Neuronal stem cell (in vitro differentiated cells): ENCODE measurements at regions not wholly inside any gene's neighbourhood (a gene's known extent, or its start where the extent isn't known, plus 50 kb on each side); places are given as distances from the start of the nearest gene placed in this dataset.

Source experiments
- DNase-seq: peaks from one replicate; pipeline ENCODE4 v3.0.0-alpha.2; 2013; ENCODE audit warnings: low spot score
- H2AFZ ChIP-seq: one replicate; pipeline ENCODE4 v1.6.1; 2013; ENCODE audit warnings: mild to moderate bottlenecking, low read length, inconsistent platforms
- H2AK5ac ChIP-seq: 2 replicates; pipeline ENCODE4 v1.6.1; 2013; ENCODE audit warnings: low read depth, mild to moderate bottlenecking, inconsistent platforms, low read length, moderate library complexity, mixed read lengths
- H2BK120ac ChIP-seq: 2 replicates; pipeline ENCODE4 v1.6.1; 2013; ENCODE audit warnings: low read depth, mild to moderate bottlenecking, inconsistent platforms, low read length, moderate library complexity, mixed read lengths
- H2BK12ac ChIP-seq: one replicate; pipeline ENCODE4 v1.6.1; 2013; ENCODE audit warnings: low read length, inconsistent platforms
- H2BK15ac ChIP-seq: 2 replicates; pipeline ENCODE4 v1.6.1; 2013; ENCODE audit warnings: mild to moderate bottlenecking, low read length, inconsistent platforms, mixed read lengths
- H2BK5ac ChIP-seq: one replicate; pipeline ENCODE4 v1.6.1; 2013; ENCODE audit warnings: inconsistent platforms, mild to moderate bottlenecking, low read length, moderate library complexity
- H3K14ac ChIP-seq: one replicate; pipeline ENCODE4 v1.6.1; 2013; ENCODE audit warnings: low read length, inconsistent platforms
- H3K18ac ChIP-seq: 2 replicates; pipeline ENCODE4 v1.6.1; 2013; ENCODE audit warnings: low read length, inconsistent platforms
- H3K23ac ChIP-seq: 2 replicates; pipeline ENCODE4 v1.6.1; 2013; ENCODE audit warnings: low read depth, mild to moderate bottlenecking, mixed read lengths, low read length, inconsistent platforms; ENCODE audit not compliant: poor library complexity
- H3K27ac ChIP-seq: replicated peaks from 3 replicates; pipeline ENCODE4 v1.5.1; 2013; ENCODE audit warnings: low read length, inconsistent platforms
- H3K27me3 ChIP-seq, 3 experiments: 2 replicates each; pipeline ENCODE4 v1.6.1; 2013; ENCODE audit warnings: low read length in 3 of 3, mild to moderate bottlenecking in 2 of 3, inconsistent platforms in 1 of 3, low read depth in 1 of 3, mixed read lengths in 1 of 3, moderate library complexity in 1 of 3; ENCODE audit not compliant: control insufficient read depth in 3 of 3, insufficient read depth in 3 of 3
- H3K36me3 ChIP-seq, 2 donors: replicated peaks in 1 of 2; 2 replicates each; pipeline ENCODE4 v1.6.1; 2013; ENCODE audit warnings: low read length in 2 of 2; ENCODE audit not compliant: control insufficient read depth in 2 of 2, insufficient read depth in 2 of 2
- H3K4ac ChIP-seq: 2 replicates; pipeline ENCODE4 v1.6.1; 2013; ENCODE audit warnings: inconsistent platforms, mild to moderate bottlenecking, low read length, moderate library complexity
- H3K4me1 ChIP-seq, 2 donors: 1 replicate in 1 of 2; 2 replicates in 1 of 2; pipeline ENCODE4 v1.6.1; 2013; ENCODE audit warnings: low read length in 2 of 2, low read depth in 1 of 2; ENCODE audit not compliant: control insufficient read depth in 2 of 2, insufficient read depth in 1 of 2
- H3K4me2 ChIP-seq: one replicate; pipeline ENCODE4 v1.6.1; 2013; ENCODE audit warnings: mild to moderate bottlenecking, low read length, inconsistent platforms; ENCODE audit not compliant: insufficient read depth, poor library complexity, severe bottlenecking
- H3K4me3 ChIP-seq, 2 donors: 2 replicates each; pipeline ENCODE4 v1.5.1; 2013; ENCODE audit warnings: low read length in 2 of 2, mild to moderate bottlenecking in 2 of 2, inconsistent platforms in 1 of 2, moderate library complexity in 1 of 2
- H3K79me1 ChIP-seq: one replicate; pipeline ENCODE4 v1.6.1; 2013; ENCODE audit warnings: low read depth, mild to moderate bottlenecking, inconsistent platforms, low read length, moderate library complexity
- H3K9ac ChIP-seq: one replicate; pipeline ENCODE4 v1.6.1; 2013; ENCODE audit warnings: mild to moderate bottlenecking, low read depth, low read length, inconsistent platforms; ENCODE audit not compliant: poor library complexity
- H3K9me3 ChIP-seq, 2 donors: replicated peaks in 1 of 2; 2 replicates each; pipeline versions ENCODE3 to v1.6.1; 2013; ENCODE audit warnings: low read length in 2 of 2, mild to moderate bottlenecking in 2 of 2, inconsistent platforms in 1 of 2, low read depth in 1 of 2, mixed read lengths in 1 of 2, moderate library complexity in 1 of 2; ENCODE audit not compliant: control insufficient read depth in 2 of 2, insufficient read depth in 1 of 2
- H4K8ac ChIP-seq: one replicate; pipeline ENCODE4 v1.6.1; 2013; ENCODE audit warnings: low read depth, mild to moderate bottlenecking, inconsistent platforms, low read length, moderate library complexity
- H4K91ac ChIP-seq: one replicate; pipeline ENCODE4 v1.6.1; 2013; ENCODE audit warnings: low read length, low read depth, mild to moderate bottlenecking, inconsistent platforms; ENCODE audit not compliant: poor library complexity
- whole genome bisulfite sequencing, 2 donors: extraction: QIAGEN DNeasy Blood & Tissue Kit; methylation state at CpG; one replicate each; pipeline ENCODE4 v1.1.7; 2013; ENCODE audit warnings: missing lambda C conversion rate in 2 of 2, mixed read lengths in 1 of 2; ENCODE audit not compliant: insufficient read length in 2 of 2, insufficient replicate concordance in 1 of 2; ENCODE audit errors: extremely low coverage in 2 of 2; 5-methylcytosine and 5-hydroxymethylcytosine counted together

- H4K8ac ChIP-seq: no peak overlapping the region
Observed at GRCh38 chr5:73302797-73303147, 129.8 kb downstream of the TMEM174 start.

GRCh38 chr5:73301208-73301901, 128.4 kb downstream of the TMEM174 start:
- Histone ChIP-seq H3K79me1 (no peaks in the 10 kb centered on the region), H2BK5ac (no peak overlapping the region), H3K23ac (no peak overlapping the region), H2AFZ (no peak overlapping the region), H3K4me1 (peaks cover 0 to 3% of the 10 kb centered on the region in 2 donors), H2BK15ac (no peak overlapping the region), H2AK5ac (no peak overlapping the region), H4K8ac (no peak overlapping the region), H3K27ac (no peak overlapping the region), H3K9me3 (peaks cover 0 to 2% of the 10 kb centered on the region in 2 donors), H3K4me3 (no peak overlapping the region), H3K4ac (no peak overlapping the region), H3K9ac (no peak overlapping the region), H3K4me2 (no peak overlapping the region), H2BK12ac (no peak overlapping the region), H3K14ac (no peak overlapping the region), H3K27me3 (peaks cover 51 to 98% (median 98%) of the 10 kb centered on the region in 3 experiments), H4K91ac (no peak overlapping the region), H2BK120ac (no peak overlapping the region), H3K36me3 (no peaks in the 10 kb centered on the region), H3K18ac (no peak overlapping the region)
- DNase-seq: peak; percentile 8
- no CpG with 5 or more reads among the region's 22 CpGs for WGBS, 2 donors

More at GRCh38 chr5:73302797-73303147, 129.8 kb downstream of the TMEM174 start:
- no CpG with 5 or more reads among the region's 9 CpGs for WGBS, 2 donors
- no peak for DNase-seq
- no peak overlapping the region for H2BK15ac ChIP-seq
- H3K9me3 ChIP-seq: peaks cover 0 to 2% of the 10 kb centered on the region in 2 donors
- no peak overlapping the region for H4K91ac ChIP-seq
- peaks cover 42 to 97% (median 96%) of the 10 kb centered on the region in 3 experiments for H3K27me3 ChIP-seq
- H3K4me2 ChIP-seq: no peak overlapping the region
- peak overlapping the region; percentile 85 for H3K23ac ChIP-seq
- H3K27ac ChIP-seq: no peak overlapping the region
- H2AK5ac ChIP-seq: no peak overlapping the region
- H3K18ac ChIP-seq: no peak overlapping the region
- no peak overlapping the region for H3K14ac ChIP-seq
- H2BK5ac ChIP-seq: no peak overlapping the region
- no peak overlapping the region for H3K9ac ChIP-seq
- no peak overlapping the region for H2AFZ ChIP-seq
- peaks cover 0 to 3% of the 10 kb centered on the region in 2 donors for H3K4me1 ChIP-seq
- H3K36me3 ChIP-seq: no peaks in the 10 kb centered on the region
- no peak overlapping the region for H3K4ac ChIP-seq
- H3K4me3 ChIP-seq: no peak overlapping the region
- H3K79me1 ChIP-seq: no peaks in the 10 kb centered on the region
- no peak overlapping the region for H2BK120ac ChIP-seq
- no peak overlapping the region for H2BK12ac ChIP-seq

GRCh38 chr5:73300337-73301207, 127.6 kb downstream of the TMEM174 start:
- no CpG with 5 or more reads among the region's 37 CpGs for WGBS, 2 donors
- H3K9ac ChIP-seq: no peak overlapping the region
- H2BK12ac ChIP-seq: no peak overlapping the region
- peak overlapping the region; percentile 50 for H3K23ac ChIP-seq
- H2AFZ ChIP-seq: no peak overlapping the region
- H3K18ac ChIP-seq: no peak overlapping the region
- H3K27me3 ChIP-seq: peaks cover 51 to 100% (median 97%) of the 10 kb centered on the region in 3 experiments
- no peak overlapping the region for H3K4me3 ChIP-seq
- H4K8ac ChIP-seq: no peak overlapping the region
- H3K14ac ChIP-seq: no peak overlapping the region
- H2BK5ac ChIP-seq: no peak overlapping the region
- no peak overlapping the region for H3K27ac ChIP-seq
- no peak overlapping the region for H2BK120ac ChIP-seq
- peaks cover 0 to 3% of the 10 kb centered on the region in 2 donors for H3K4me1 ChIP-seq
- no peak overlapping the region for H2BK15ac ChIP-seq
- peaks cover 0 to 2% of the 10 kb centered on the region in 2 donors for H3K9me3 ChIP-seq
- H3K4me2 ChIP-seq: no peak overlapping the region
- H4K91ac ChIP-seq: no peak overlapping the region
- peak; percentile 18 for DNase-seq
- H3K36me3 ChIP-seq: no peaks in the 10 kb centered on the region
- no peak overlapping the region for H2AK5ac ChIP-seq
- no peaks in the 10 kb centered on the region for H3K79me1 ChIP-seq
- no peak overlapping the region for H3K4ac ChIP-seq
